DOHH2 (cell line): ENCODE measurements at regions not wholly inside any gene's neighbourhood (a gene's known extent, or its start where the extent isn't known, plus 50 kb on each side); places are given as distances from the start of the nearest gene placed in this dataset.

Source experiments
- H3F3A ChIP-seq: fragments of 200-600 bp; sonication (generic), shearing (Covaris generic); 2 replicates; pipeline ENCODE4 v1.6.0; 2016; ENCODE audit warnings: antibody characterized with exemption, mild to moderate bottlenecking; ENCODE audit not compliant: control insufficient read depth, insufficient read depth
- H3K27ac ChIP-seq: fragments of 200-600 bp; sonication (generic); 2 replicates; pipeline ENCODE4 v1.5.1; 2014; ENCODE audit warnings: low read depth, mild to moderate bottlenecking, low read length, moderate library complexity
- H3K27me3 ChIP-seq: fragments of 200-600 bp; sonication (generic); 2 replicates; pipeline ENCODE4 v1.6.1; 2014; ENCODE audit warnings: mild to moderate bottlenecking, low read length, mixed read lengths; ENCODE audit not compliant: control insufficient read depth
- H3K36me3 ChIP-seq: fragments of 200-600 bp; sonication (generic); 2 replicates; pipeline ENCODE4 v1.6.1; 2014; ENCODE audit warnings: mild to moderate bottlenecking, low read length, moderate library complexity, mixed read lengths; ENCODE audit not compliant: control insufficient read depth
- H3K4me1 ChIP-seq: fragments of 200-600 bp; sonication (generic); 2 replicates; pipeline ENCODE4 v1.6.1; 2014; ENCODE audit warnings: mild to moderate bottlenecking, low read length, mixed read lengths; ENCODE audit not compliant: control insufficient read depth
- H3K4me2 ChIP-seq: fragments of 200-600 bp; sonication (generic); 2 replicates; pipeline ENCODE4 v1.6.0; 2014; ENCODE audit warnings: mild to moderate bottlenecking, low read length, moderate library complexity
- H3K4me3 ChIP-seq: fragments of 200-600 bp; sonication (generic); 2 replicates; pipeline ENCODE4 v1.5.1; 2014; ENCODE audit warnings: mild to moderate bottlenecking, low read length, mixed read lengths
- H3K79me2 ChIP-seq: fragments of 200-600 bp; sonication (generic); 2 replicates; pipeline ENCODE4 v1.6.1; 2014; ENCODE audit warnings: mild to moderate bottlenecking, low read length, mixed read lengths; ENCODE audit not compliant: control insufficient read depth
- H3K9me2 ChIP-seq: fragments of 200-600 bp; sonication (generic); replicated peaks from 2 replicates; pipeline ENCODE4 v1.6.1; 2014; ENCODE audit warnings: mild to moderate bottlenecking, low read length, mixed read lengths; ENCODE audit not compliant: control insufficient read depth
- H3K9me3 ChIP-seq: fragments of 200-600 bp; sonication (generic); 2 replicates; pipeline ENCODE4 v1.6.1; 2014; ENCODE audit warnings: antibody characterized with exemption, low read length, mixed read lengths; ENCODE audit not compliant: control insufficient read depth, insufficient read depth
- H4K20me1 ChIP-seq: fragments of 200-600 bp; sonication (generic); 2 replicates; pipeline ENCODE4 v1.6.0; 2014; ENCODE audit warnings: low read depth, mild to moderate bottlenecking, antibody characterized with exemption, low read length, moderate library complexity; ENCODE audit not compliant: control insufficient read depth, insufficient read depth
- EZH2phosphoT487 ChIP-seq: fragments of 200-600 bp; sonication (generic); IDR thresholded peaks from 2 replicates; pipeline ENCODE4 v1.6.1; 2017; ENCODE audit warnings: borderline replicate concordance, mild to moderate bottlenecking, antibody characterized with exemption, low read length, moderate library complexity, mixed read lengths
- TF ChIP-seq, protein P1 (sequence below): fragments of 200-600 bp; sonication (generic); IDR thresholded peaks from one replicate; pipeline ENCODE4 v1.5.1; 2014; ENCODE audit warnings: antibody characterized with exemption, mild to moderate bottlenecking, low read depth, low read length; ENCODE audit not compliant: poor library complexity, severe bottlenecking

DNA sequence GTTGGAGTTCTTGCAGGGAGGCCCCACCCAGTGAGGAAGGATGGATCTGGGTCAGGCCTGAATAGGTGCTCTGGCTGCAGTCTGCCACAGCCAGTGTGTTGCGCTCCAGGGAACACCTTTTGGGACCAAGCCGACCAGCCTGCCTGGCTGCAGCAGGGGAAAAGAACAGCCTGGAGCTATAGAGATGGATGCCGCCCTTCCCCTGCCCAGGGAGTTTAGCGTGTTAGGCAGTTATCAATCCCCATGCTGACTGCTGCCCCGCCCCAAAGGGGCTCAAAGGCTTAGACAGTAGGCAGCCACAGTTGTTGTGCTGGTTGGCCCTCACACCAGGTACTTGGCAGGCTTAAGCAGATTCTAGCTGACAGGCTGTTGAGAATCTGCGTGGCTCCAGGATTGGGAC is 153.4 kb upstream of the ADAMTS19 start:
- no peaks in the 10 kb centered on the region for H3F3A ChIP-seq
- TF ChIP-seq EZH2phosphoT487 = no peak
- TF ChIP-seq, protein P1, sequence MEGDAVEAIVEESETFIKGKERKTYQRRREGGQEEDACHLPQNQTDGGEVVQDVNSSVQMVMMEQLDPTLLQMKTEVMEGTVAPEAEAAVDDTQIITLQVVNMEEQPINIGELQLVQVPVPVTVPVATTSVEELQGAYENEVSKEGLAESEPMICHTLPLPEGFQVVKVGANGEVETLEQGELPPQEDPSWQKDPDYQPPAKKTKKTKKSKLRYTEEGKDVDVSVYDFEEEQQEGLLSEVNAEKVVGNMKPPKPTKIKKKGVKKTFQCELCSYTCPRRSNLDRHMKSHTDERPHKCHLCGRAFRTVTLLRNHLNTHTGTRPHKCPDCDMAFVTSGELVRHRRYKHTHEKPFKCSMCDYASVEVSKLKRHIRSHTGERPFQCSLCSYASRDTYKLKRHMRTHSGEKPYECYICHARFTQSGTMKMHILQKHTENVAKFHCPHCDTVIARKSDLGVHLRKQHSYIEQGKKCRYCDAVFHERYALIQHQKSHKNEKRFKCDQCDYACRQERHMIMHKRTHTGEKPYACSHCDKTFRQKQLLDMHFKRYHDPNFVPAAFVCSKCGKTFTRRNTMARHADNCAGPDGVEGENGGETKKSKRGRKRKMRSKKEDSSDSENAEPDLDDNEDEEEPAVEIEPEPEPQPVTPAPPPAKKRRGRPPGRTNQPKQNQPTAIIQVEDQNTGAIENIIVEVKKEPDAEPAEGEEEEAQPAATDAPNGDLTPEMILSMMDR = no peak
- H3K9me2 ChIP-seq = no peaks in the 10 kb centered on the region
- no peaks in the 10 kb centered on the region for H3K27me3 ChIP-seq
- no peak overlapping the region for H3K4me3 ChIP-seq
- no peak overlapping the region for H3K4me2 ChIP-seq
- H4K20me1 ChIP-seq = no peaks in the 10 kb centered on the region
- H3K4me1 ChIP-seq = no peaks in the 10 kb centered on the region
- H3K9me3 ChIP-seq = no peaks in the 10 kb centered on the region
- no peaks in the 10 kb centered on the region for H3K36me3 ChIP-seq
- no peaks in the 10 kb centered on the region for H3K79me2 ChIP-seq
- H3K27ac ChIP-seq = no peak overlapping the region

DNA sequence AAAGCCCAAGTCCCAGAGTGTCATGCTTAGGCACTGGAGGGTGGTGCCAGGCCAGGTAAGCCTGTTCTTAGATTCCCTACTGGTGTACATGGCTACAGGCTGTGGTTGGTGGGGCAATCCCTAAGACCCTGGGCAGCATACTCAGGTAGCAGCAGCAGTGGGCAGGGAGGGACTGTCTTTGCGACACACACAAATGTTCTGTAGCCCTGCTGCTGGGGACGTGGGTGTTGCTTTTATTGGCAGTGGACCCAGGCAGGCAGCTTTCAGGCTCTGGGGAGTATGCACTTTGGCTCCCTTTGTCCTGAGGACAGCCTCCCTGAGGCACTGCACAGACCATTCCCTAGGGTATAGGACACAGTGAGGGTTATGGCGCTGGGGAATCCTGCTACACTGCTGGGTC is 137.1 kb upstream of the ADAMTS19 start:
- Histone ChIP-seq H4K20me1 (no peaks in the 10 kb centered on the region), H3K4me2 (no peak overlapping the region), H3K4me3 (no peak overlapping the region), H3K79me2 (no peaks in the 10 kb centered on the region), H3K36me3 (no peaks in the 10 kb centered on the region), H3K9me3 (no peaks in the 10 kb centered on the region), H3K27me3 (no peaks in the 10 kb centered on the region), H3K4me1 (no peaks in the 10 kb centered on the region), H3F3A (no peaks in the 10 kb centered on the region), H3K27ac (no peak overlapping the region), H3K9me2 (no peaks in the 10 kb centered on the region)
- TF ChIP-seq, protein P1 = no peak
- TF ChIP-seq EZH2phosphoT487 = no peak

DNA sequence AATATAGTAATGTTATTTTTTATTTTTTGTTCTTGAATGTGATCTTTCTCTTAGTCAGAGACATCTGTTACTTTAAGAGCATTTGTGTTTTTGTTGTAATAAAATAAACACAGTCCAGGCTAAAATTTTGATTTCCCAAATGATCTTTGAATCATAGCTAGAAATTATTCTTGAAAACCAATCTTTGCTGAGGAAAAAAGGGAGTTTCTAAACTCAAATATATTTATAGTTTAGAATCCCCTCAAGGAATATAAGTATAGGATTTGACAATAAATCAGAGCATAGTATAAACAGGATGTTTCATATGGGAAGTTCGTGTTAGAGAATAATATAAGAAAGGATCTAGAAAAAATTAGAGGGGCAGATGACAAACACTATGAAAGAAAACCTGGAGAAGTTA is 118.8 kb upstream of the ADAMTS19 start:
- Histone ChIP-seq H3K27ac (no peak overlapping the region), H4K20me1 (no peaks in the 10 kb centered on the region), H3K4me1 (0 out of 2 replicates have a peak, but pooled peaks cover 2% of the 10 kb centered on the region), H3K4me2 (no peak overlapping the region), H3K9me3 (no peaks in the 10 kb centered on the region), H3K9me2 (no peaks in the 10 kb centered on the region), H3K79me2 (no peaks in the 10 kb centered on the region), H3F3A (no peaks in the 10 kb centered on the region), H3K27me3 (no peaks in the 10 kb centered on the region), H3K4me3 (no peak overlapping the region), H3K36me3 (no peaks in the 10 kb centered on the region)
- TF ChIP-seq, protein P1 = no peak
- no peak for TF ChIP-seq EZH2phosphoT487

DNA sequence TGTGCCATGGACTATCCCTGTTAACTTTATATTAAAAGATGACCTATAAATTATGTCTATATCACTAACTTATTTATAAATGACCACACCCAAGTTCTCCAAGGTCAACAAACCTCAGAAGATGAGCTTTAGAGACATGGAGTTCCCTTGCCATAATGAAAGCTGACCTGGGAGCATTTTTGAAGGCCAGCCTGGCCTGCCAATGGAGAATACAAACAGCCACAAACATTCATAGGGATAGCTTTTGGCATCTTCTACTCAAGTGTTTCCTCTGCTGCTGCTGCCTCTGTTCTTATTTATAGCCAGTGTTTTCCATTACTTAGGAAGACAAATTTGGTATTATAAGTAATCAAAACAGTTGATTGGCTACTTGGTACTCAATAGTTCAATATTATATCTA is 117.3 kb upstream of the ADAMTS19 start:
- no peak overlapping the region for H3K27ac ChIP-seq
- H3K36me3 ChIP-seq = no peaks in the 10 kb centered on the region
- TF ChIP-seq EZH2phosphoT487 = no peak
- TF ChIP-seq, protein P1 = no peak
- no peaks in the 10 kb centered on the region for H3K9me2 ChIP-seq
- no peaks in the 10 kb centered on the region for H3K79me2 ChIP-seq
- 0 out of 2 replicates have a peak, but pooled peaks cover 2% of the 10 kb centered on the region for H3K4me1 ChIP-seq
- H3K9me3 ChIP-seq = no peaks in the 10 kb centered on the region
- H4K20me1 ChIP-seq = no peaks in the 10 kb centered on the region
- H3K27me3 ChIP-seq = no peaks in the 10 kb centered on the region
- H3K4me2 ChIP-seq = no peak overlapping the region
- no peaks in the 10 kb centered on the region for H3F3A ChIP-seq
- H3K4me3 ChIP-seq = no peak overlapping the region
